Progenitor cell of endocrine pancreas (in vitro differentiated cells): ENCODE measurements at regions not wholly inside any gene's neighbourhood (a gene's known extent, or its start where the extent isn't known, plus 50 kb on each side); places are given as distances from the start of the nearest gene placed in this dataset.
"Not testable (repeated sequence)": the region's sequence is repeated elsewhere in the genome, so short reads cannot be mapped to it uniquely, and the experiment has no call there.

ENCODE experiments used
- DNase-seq: peaks from one replicate; pipeline ENCODE4 v3.0.0; 2021; ENCODE audit warnings: low spot score; ENCODE audit not compliant: unreplicated experiment
- H3K27ac Mint-ChIP-seq: 2 replicates; pipeline ENCODE4 v1.8.0; 2021; ENCODE audit warnings: mild to moderate bottlenecking, moderate library complexity, mixed read lengths
- H3K27me3 Mint-ChIP-seq: 2 replicates; pipeline ENCODE4 v1.8.0; 2021; ENCODE audit warnings: mixed read lengths
- H3K36me3 Mint-ChIP-seq: 2 replicates; pipeline ENCODE4 v1.8.0; 2022; ENCODE audit warnings: mixed read lengths; ENCODE audit not compliant: insufficient read depth
- H3K4me1 Mint-ChIP-seq: 2 replicates; pipeline ENCODE4 v1.8.0; 2021; ENCODE audit warnings: low read depth, mixed read lengths
- H3K4me3 Mint-ChIP-seq: 2 replicates; pipeline ENCODE4 v1.8.0; 2021; ENCODE audit warnings: low read depth, mild to moderate bottlenecking, moderate library complexity, mixed read lengths
- H3K9me3 Mint-ChIP-seq: 2 replicates; pipeline ENCODE4 v1.8.0; 2021; ENCODE audit warnings: low read depth, mixed read lengths
- TF ChIP-seq, protein P1 (sequence below): fragments of 200-600 bp; sonication (generic); IDR thresholded peaks from one replicate; pipeline ENCODE4 v1.5.0; 2021; ENCODE audit warnings: antibody characterized with exemption, mild to moderate bottlenecking; ENCODE audit not compliant: unreplicated experiment

DNA sequence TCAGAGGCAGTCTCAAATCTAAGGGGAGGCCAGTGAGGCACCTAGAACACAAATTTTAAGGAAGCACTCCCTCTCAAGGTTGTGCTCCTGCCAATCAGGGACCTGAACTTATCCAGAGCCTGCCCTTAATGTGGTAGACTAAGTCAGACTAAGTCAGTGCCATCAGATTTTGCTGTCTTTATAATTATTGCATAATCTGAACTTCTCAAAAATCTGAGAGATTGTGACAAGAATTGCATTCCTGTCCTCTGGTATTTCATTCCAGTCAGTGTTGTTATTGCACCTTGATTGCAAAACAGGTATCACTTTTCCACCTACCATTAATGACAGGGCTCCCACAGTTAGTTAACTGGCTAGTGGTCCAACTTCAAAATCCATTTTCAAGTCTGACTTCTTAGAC is 197.1 kb upstream of the HCN1 start:
- H3K27me3 Mint-ChIP-seq: no peaks in the 10 kb centered on the region
- H3K4me1 Mint-ChIP-seq: no peaks in the 10 kb centered on the region
- TF ChIP-seq, protein P1, sequence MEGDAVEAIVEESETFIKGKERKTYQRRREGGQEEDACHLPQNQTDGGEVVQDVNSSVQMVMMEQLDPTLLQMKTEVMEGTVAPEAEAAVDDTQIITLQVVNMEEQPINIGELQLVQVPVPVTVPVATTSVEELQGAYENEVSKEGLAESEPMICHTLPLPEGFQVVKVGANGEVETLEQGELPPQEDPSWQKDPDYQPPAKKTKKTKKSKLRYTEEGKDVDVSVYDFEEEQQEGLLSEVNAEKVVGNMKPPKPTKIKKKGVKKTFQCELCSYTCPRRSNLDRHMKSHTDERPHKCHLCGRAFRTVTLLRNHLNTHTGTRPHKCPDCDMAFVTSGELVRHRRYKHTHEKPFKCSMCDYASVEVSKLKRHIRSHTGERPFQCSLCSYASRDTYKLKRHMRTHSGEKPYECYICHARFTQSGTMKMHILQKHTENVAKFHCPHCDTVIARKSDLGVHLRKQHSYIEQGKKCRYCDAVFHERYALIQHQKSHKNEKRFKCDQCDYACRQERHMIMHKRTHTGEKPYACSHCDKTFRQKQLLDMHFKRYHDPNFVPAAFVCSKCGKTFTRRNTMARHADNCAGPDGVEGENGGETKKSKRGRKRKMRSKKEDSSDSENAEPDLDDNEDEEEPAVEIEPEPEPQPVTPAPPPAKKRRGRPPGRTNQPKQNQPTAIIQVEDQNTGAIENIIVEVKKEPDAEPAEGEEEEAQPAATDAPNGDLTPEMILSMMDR: no peak
- DNase-seq: no peak
- peaks cover 5% of the 10 kb centered on the region for H3K36me3 Mint-ChIP-seq
- no peak overlapping the region for H3K27ac Mint-ChIP-seq
- no peak overlapping the region for H3K4me3 Mint-ChIP-seq
- peaks cover 43% of the 10 kb centered on the region for H3K9me3 Mint-ChIP-seq

DNA sequence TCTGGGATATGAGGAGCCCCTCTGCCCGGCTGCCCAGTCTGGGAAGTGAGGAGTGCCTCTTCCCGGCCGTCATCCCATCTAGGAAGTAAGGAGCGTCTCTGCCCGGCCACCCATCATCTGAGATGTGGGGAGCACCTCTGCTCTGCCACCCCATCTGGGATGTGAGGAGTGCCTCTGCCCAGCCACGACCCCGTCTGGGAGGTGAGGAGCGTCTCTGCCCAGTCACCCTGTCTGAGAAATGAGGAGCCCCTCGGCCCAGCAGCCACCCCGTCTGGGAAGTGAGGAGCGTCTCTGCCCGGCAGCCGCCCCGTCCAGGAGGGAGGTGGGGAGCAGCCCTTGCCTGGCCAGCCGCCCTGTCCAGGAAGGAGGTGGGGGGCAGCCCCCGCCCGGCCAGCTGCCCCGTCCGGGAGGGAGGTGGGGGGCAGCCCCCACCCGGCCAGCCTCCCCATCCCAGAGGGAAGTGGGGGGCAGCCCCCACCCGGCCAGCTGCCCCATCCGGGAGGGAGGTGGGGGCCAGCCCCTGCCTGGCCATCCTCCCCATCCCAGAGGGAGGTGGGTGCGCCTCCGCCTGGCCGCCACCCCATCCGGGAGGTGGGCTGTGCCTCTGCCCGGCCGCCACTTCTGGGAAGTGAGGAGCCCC is 194.4 kb upstream of the HCN1 start:
- not testable (repeated sequence) for H3K4me3 Mint-ChIP-seq, H3K27ac Mint-ChIP-seq, H3K27me3 Mint-ChIP-seq, H3K36me3 Mint-ChIP-seq, DNase-seq, H3K4me1 Mint-ChIP-seq
- H3K9me3 Mint-ChIP-seq: peaks cover 47% of the 10 kb centered on the region

DNA sequence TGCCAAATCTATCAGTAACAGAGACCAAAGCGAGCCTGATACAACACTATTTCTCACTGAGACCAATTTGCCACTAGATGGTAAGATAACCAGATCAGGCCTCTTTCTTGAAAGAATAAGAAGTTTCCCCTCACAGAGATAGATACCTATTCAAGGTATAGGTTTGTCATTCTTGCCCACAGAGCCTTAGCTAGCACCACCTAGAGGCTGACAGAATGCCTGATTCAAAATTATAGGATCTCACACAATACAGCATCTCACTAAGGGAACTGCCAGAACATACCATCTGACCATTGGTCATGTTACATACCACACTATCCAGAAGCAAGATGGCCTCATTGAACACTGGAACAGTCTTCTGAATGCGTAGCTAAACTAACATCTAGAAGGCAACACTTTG is 166.6 kb upstream of the HCN1 start:
- Mint-ChIP-seq H3K27me3 (no peaks in the 10 kb centered on the region), H3K9me3 (peaks cover 44% of the 10 kb centered on the region), H3K36me3 (no peaks in the 10 kb centered on the region), H3K4me1 (no peaks in the 10 kb centered on the region), H3K4me3 (no peak overlapping the region), H3K27ac (no peak overlapping the region)
- TF ChIP-seq, protein P1: no peak
- DNase-seq: no peak

DNA sequence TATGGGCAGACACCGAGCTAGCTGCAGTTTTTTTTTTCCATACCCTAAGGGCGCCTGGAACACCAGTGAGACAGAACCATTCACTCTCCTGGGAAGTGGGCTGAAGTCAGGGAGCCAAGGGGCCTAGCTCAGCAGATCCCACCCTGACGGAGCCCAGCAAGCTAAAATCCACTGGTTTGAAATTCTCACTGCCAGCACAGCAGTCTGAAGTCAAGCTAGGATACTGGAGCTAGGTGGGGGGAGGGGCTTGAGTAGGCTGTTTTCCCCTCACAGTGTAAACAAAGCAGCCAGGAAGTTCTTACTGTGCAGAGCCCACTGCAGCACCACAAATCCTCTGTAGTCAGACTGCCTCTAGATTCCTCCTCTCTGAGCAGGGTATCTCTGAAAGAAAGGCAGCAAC is 151.7 kb upstream of the HCN1 start:
- H3K27me3 Mint-ChIP-seq: no peaks in the 10 kb centered on the region
- TF ChIP-seq, protein P1: no peak
- H3K4me1 Mint-ChIP-seq: no peaks in the 10 kb centered on the region
- peaks cover 47% of the 10 kb centered on the region for H3K9me3 Mint-ChIP-seq
- DNase-seq: no peak
- no peaks in the 10 kb centered on the region for H3K36me3 Mint-ChIP-seq
- H3K4me3 Mint-ChIP-seq: no peak overlapping the region
- no peak overlapping the region for H3K27ac Mint-ChIP-seq

DNA sequence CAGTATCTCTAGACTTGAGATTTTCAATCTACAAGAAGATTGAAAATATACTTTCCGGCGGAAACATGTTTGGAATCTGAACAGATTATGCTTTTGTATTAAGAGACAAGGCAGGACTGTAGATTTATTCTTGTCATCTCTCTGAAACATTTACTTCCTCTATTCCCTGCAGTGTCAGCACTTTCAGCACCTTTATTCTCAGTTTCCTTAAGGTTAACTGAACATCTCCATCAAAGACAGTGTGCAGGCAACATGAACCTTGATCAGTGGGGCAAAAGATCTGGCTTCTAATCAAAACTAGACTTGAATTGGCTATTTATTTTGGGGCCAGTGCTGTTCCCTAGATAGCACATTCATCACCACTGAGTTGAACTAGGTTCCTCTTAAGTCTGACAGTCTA is 129.9 kb upstream of the HCN1 start:
- no peak for DNase-seq
- no peaks in the 10 kb centered on the region for H3K27me3 Mint-ChIP-seq

DNA sequence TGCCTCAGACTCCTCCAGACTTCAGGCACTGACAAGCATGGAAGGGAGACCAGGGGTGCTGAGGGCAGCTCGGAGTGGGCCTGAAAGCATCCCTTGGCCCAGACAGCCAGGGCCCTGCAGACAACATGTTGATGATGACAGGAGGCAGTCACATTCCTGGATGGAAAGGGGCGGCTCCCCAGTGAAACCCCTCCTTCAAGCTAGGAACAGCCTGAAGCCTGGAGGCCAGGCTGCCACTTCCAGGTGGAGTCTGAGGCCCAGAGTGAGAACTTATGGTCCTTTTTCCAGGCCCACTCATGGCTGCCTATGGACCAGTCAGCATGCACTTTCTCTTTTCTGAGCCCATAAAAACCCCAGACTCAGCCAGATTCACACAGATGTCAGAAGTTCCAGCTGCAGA is 104.2 kb upstream of the HCN1 start:
- Mint-ChIP-seq H3K27ac (no peak overlapping the region), H3K36me3 (no peaks in the 10 kb centered on the region), H3K4me1 (no peaks in the 10 kb centered on the region), H3K9me3 (peaks cover 30% of the 10 kb centered on the region), H3K27me3 (no peaks in the 10 kb centered on the region), H3K4me3 (no peak overlapping the region)
- DNase-seq: no peak
- TF ChIP-seq, protein P1: no peak

More for the DNA sequence above, 129.9 kb upstream of the HCN1 start:
- no peak overlapping the region for H3K4me3 Mint-ChIP-seq
- H3K27ac Mint-ChIP-seq: no peak overlapping the region
- H3K9me3 Mint-ChIP-seq: peaks cover 46% of the 10 kb centered on the region
- H3K36me3 Mint-ChIP-seq: no peaks in the 10 kb centered on the region
- TF ChIP-seq, protein P1: no peak
- no peaks in the 10 kb centered on the region for H3K4me1 Mint-ChIP-seq
